CD4-positive, alpha-beta T cell (primary cell): ENCODE measurements at regions not wholly inside any gene's neighbourhood (a gene's known extent, or its start where the extent isn't known, plus 50 kb on each side); places are given as distances from the start of the nearest gene placed in this dataset.

ENCODE experiments used
- ATAC-seq: fragments of 200-7000 bp; cut with Tn5 transposase; one replicate; pipeline ENCODE4 v1.10.0; 2022; ENCODE audit warnings: mild to moderate bottlenecking; ENCODE audit not compliant: poor library complexity
- CTCF ChIA-PET: fragments of 350-600 bp; sonication (Branson Sonifier 250); formaldehyde crosslinking; loops from one replicate; lab custom pipeline; 2021; ENCODE audit warnings: antibody characterized with exemption, inconsistent platforms; lab: Charles Lee
- POLR2A ChIA-PET: fragments of 350-600 bp; sonication (Branson Sonifier 250); formaldehyde crosslinking; loops from one replicate; lab custom pipeline; 2021; ENCODE audit warnings: antibody characterized with exemption, inconsistent platforms; lab: Charles Lee
- DNase-seq, 14 experiments: peaks; one replicate each; pipeline ENCODE4 v3.0.0-alpha.2; 2013 to 2020; ENCODE audit warnings: mixed read lengths in 2 of 14
- H3K27ac ChIP-seq, 2 donors: one replicate each; pipeline versions ENCODE4 v1.5.1 to v1.7.0; 2013; ENCODE audit warnings: low read length in 2 of 2, low read depth in 1 of 2, mild to moderate bottlenecking in 1 of 2
- H3K27me3 ChIP-seq, 2 experiments: 1 replicate in 1 of 2; 2 replicates in 1 of 2; pipeline versions ENCODE4 v1.6.1 to v1.7.0; 2013; ENCODE audit warnings: low read length in 2 of 2, control low read depth in 1 of 2, mild to moderate bottlenecking in 1 of 2, moderate library complexity in 1 of 2; ENCODE audit not compliant: insufficient read depth in 2 of 2, control insufficient read depth in 1 of 2
- H3K36me3 ChIP-seq: one replicate; pipeline ENCODE4 v1.6.1; 2013; ENCODE audit warnings: low read length, control low read depth; ENCODE audit not compliant: insufficient read depth
- H3K4me1 ChIP-seq: one replicate; pipeline ENCODE4 v1.6.1; 2013; ENCODE audit warnings: low read length, control low read depth; ENCODE audit not compliant: insufficient read depth
- H3K4me3 ChIP-seq: one replicate; pipeline ENCODE4 v1.5.1; 2013; ENCODE audit warnings: mild to moderate bottlenecking, low read length, moderate library complexity
- H3K9me3 ChIP-seq, 2 experiments: 1 replicate in 1 of 2; 2 replicates in 1 of 2; pipeline versions ENCODE4 v1.6.1 to v1.7.0; 2013; ENCODE audit warnings: low read length in 2 of 2, mild to moderate bottlenecking in 2 of 2, control low read depth in 1 of 2, moderate library complexity in 1 of 2; ENCODE audit not compliant: control insufficient read depth in 1 of 2, insufficient read depth in 1 of 2
- H3K27ac Mint-ChIP-seq: one replicate; pipeline ENCODE4 v1.8.0; 2020; ENCODE audit warnings: mixed read lengths
- H3K27me3 Mint-ChIP-seq: one replicate; pipeline ENCODE4 v1.8.0; 2021; ENCODE audit warnings: mixed read lengths
- H3K36me3 Mint-ChIP-seq: one replicate; pipeline ENCODE4 v1.8.0; 2021; ENCODE audit warnings: low read depth, mixed read lengths
- H3K4me1 Mint-ChIP-seq: one replicate; pipeline ENCODE4 v1.8.0; 2021; ENCODE audit warnings: low read depth, mixed read lengths
- H3K4me3 Mint-ChIP-seq: one replicate; pipeline ENCODE4 v1.8.0; 2020; ENCODE audit warnings: mild to moderate bottlenecking, mixed read lengths
- H3K9me3 Mint-ChIP-seq: one replicate; pipeline ENCODE4 v1.8.0; 2020; ENCODE audit warnings: mixed read lengths
- intact Hi-C, 2 experiments: fragments of 100-400 bp; cut with DNase I in 1 of 2; cut with micrococcal nuclease in 1 of 2; formaldehyde crosslinking; loops; one replicate each; pipeline versions ENCODE4 v1.15.1 to v1.9.0; 2023 to 2025; cut with DNase I, micrococcal nuclease
- TF ChIP-seq, protein P1 (sequence below): fragments of 200-600 bp; IDR thresholded peaks from one replicate; pipeline ENCODE4 v1.8.0; 2022; ENCODE audit warnings: antibody characterized with exemption, mild to moderate bottlenecking

GRCh38 chr1:59122527-59122926 is 174.4 kb upstream of the FGGY start:
- H3K27me3 Mint-ChIP-seq, result peaks cover 12% of the 10 kb centered on the region
- Histone ChIP-seq H3K27ac (no peak overlapping the region), H3K9me3 (no peaks in the 10 kb centered on the region), H3K4me3 (no peak overlapping the region), H3K36me3 (no peaks in the 10 kb centered on the region), H3K4me1 (peaks cover 8% of the 10 kb centered on the region), H3K27me3 (no peaks in the 10 kb centered on the region)
- no peak for ATAC-seq
- H3K4me3 Mint-ChIP-seq, result no peak overlapping the region
- H3K4me1 Mint-ChIP-seq, result peaks cover 9% of the 10 kb centered on the region
- intact Hi-C loops, result no loop called here
- no peaks in the 10 kb centered on the region for H3K36me3 Mint-ChIP-seq
- POLR2A ChIA-PET, result no interaction called here
- H3K9me3 Mint-ChIP-seq, result no peaks in the 10 kb centered on the region
- CTCF ChIA-PET, result interaction anchor here (1.6 kb wide), 1 partner anchor 10 kb away, joined by 5 read pairs; no protein-coding TSS in a partner anchor
- H3K27ac Mint-ChIP-seq, result no peak overlapping the region
- TF ChIP-seq, protein P1, sequence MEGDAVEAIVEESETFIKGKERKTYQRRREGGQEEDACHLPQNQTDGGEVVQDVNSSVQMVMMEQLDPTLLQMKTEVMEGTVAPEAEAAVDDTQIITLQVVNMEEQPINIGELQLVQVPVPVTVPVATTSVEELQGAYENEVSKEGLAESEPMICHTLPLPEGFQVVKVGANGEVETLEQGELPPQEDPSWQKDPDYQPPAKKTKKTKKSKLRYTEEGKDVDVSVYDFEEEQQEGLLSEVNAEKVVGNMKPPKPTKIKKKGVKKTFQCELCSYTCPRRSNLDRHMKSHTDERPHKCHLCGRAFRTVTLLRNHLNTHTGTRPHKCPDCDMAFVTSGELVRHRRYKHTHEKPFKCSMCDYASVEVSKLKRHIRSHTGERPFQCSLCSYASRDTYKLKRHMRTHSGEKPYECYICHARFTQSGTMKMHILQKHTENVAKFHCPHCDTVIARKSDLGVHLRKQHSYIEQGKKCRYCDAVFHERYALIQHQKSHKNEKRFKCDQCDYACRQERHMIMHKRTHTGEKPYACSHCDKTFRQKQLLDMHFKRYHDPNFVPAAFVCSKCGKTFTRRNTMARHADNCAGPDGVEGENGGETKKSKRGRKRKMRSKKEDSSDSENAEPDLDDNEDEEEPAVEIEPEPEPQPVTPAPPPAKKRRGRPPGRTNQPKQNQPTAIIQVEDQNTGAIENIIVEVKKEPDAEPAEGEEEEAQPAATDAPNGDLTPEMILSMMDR, result no peak
- no peak for DNase-seq

DNA sequence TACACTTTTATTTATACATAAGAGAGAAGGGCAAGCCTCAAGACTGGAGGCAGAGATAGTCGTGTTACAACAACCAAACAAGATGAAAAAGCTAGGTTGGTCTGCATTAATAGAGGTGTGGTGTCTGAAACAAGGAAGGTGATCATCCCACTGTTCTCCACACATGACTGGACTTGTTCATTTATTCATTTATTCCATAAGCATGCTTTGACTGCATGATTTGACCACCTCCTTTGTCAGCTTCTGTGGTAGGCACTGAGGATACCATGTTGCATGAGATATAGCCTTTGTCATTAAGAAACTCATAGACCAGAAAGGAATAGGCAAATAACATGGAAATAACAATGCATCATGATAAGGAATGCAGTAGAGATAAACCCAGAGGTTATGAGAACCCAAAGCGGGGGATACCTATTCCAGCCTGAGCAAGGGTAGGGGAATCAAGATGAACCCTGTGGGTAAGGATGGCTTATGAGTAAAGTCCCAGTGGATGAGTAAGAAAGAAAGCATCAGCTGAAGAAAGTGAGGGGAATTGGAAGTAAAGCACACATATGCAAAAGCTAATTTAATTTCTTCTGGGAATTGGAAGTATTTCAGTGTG is 173.7 kb upstream of the FGGY start:
- H3K36me3 Mint-ChIP-seq, result no peaks in the 10 kb centered on the region
- Histone ChIP-seq H3K36me3 (no peaks in the 10 kb centered on the region), H3K27me3 (no peaks in the 10 kb centered on the region), H3K4me3 (no peak overlapping the region), H3K4me1 (peaks cover 8% of the 10 kb centered on the region), H3K9me3 (no peaks in the 10 kb centered on the region), H3K27ac (no peak overlapping the region)
- no peaks in the 10 kb centered on the region for H3K9me3 Mint-ChIP-seq
- peaks cover 14% of the 10 kb centered on the region for H3K27me3 Mint-ChIP-seq
- intact Hi-C loops, result no loop called here
- CTCF ChIA-PET, result no interaction called here
- DNase-seq (no peak), ATAC-seq (no peak)
- H3K4me3 Mint-ChIP-seq, result no peak overlapping the region
- H3K27ac Mint-ChIP-seq, result no peak overlapping the region
- peaks cover 9% of the 10 kb centered on the region for H3K4me1 Mint-ChIP-seq
- TF ChIP-seq, protein P1, result no peak
- POLR2A ChIA-PET, result no interaction called here

DNA sequence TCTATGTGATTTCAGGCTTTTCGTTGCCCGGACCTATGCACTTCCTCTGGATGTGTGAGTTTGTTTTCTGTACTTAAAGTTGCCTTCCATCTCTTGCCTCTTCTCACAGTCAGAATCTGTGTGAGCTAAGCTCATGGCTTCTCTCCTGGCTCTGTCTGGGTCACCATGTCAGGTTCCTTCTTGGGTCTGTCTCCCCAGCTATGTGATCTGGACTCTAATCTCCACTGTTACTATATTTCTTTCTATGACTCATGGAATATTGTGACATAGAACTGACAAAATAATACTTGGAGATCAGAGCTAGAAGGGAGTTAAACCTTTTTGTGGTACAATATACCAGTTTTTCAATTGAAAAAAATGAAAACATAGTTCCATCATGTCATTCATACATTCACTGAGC is 172.7 kb upstream of the FGGY start:
- ChIA-PET CTCF (interaction anchor here (1.3 kb wide), 1 partner anchor 34 kb away, joined by 3 read pairs; no protein-coding TSS in a partner anchor), POLR2A (no interaction called here)
- Histone ChIP-seq H3K27ac (no peak overlapping the region), H3K4me1 (peaks cover 8% of the 10 kb centered on the region), H3K4me3 (no peak overlapping the region), H3K9me3 (no peaks in the 10 kb centered on the region), H3K27me3 (no peaks in the 10 kb centered on the region), H3K36me3 (no peaks in the 10 kb centered on the region)
- no peak overlapping the region for H3K27ac Mint-ChIP-seq
- no peaks in the 10 kb centered on the region for H3K9me3 Mint-ChIP-seq
- no peak for ATAC-seq
- DNase-seq, result no peak
- intact Hi-C loops, result no loop called here
- H3K27me3 Mint-ChIP-seq, result peaks cover 14% of the 10 kb centered on the region
- H3K4me3 Mint-ChIP-seq, result no peak overlapping the region
- peaks cover 9% of the 10 kb centered on the region for H3K4me1 Mint-ChIP-seq
- TF ChIP-seq, protein P1, result no peak
- no peaks in the 10 kb centered on the region for H3K36me3 Mint-ChIP-seq
